IMR-90 (cell line): ENCODE measurements at regions not wholly inside any gene's neighbourhood (a gene's known extent, or its start where the extent isn't known, plus 50 kb on each side); places are given as distances from the start of the nearest gene placed in this dataset.

ENCODE experiments used
- CEBPB ChIP-seq: IDR thresholded peaks from 2 replicates; pipeline ENCODE4 v1.6.1; 2012; ENCODE audit warnings: low read depth, low read length, improper control_type of control experiment
- CHD1 ChIP-seq: IDR thresholded peaks from 2 replicates; pipeline ENCODE4 v1.6.1; 2012; ENCODE audit warnings: low read depth, low read length, improper control_type of control experiment
- CTCF ChIP-seq: conservative IDR thresholded peaks from 2 replicates; pipeline ENCODE4 v1.5.1; 2012; ENCODE audit warnings: mild to moderate bottlenecking, low read depth, low read length, improper control_type of control experiment
- NFE2L2 ChIP-seq: fragments of 150-350 bp; IDR thresholded peaks from 2 replicates; pipeline ENCODE4 v1.6.1; 2016; ENCODE audit warnings: low read depth, mild to moderate bottlenecking, low read length
- POLR2A ChIP-seq: IDR thresholded peaks from 2 replicates; pipeline ENCODE4 v1.6.1; 2012; ENCODE audit warnings: mild to moderate bottlenecking, low read depth, low read length

DNA sequence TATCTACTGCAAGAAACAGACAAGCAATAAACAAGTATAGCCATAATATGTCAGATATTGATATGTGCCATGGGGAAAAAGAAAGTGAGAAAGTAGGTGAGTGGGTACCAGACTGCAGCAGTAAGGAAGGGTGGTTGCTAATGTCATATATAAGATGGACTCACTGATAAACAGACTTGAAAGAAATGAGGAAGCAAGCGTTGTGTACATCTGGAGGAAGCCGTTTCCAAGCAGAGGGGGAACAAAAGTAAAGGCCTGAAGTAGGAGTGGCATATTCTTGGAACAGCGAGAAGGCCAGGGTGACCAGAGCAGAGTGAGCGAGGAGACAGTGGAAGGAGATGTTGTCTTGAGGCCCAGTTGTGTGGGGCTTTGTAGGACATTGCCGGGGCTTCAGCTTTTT lies 142.2 kb upstream of the MAP3K1 start:
- no peak for TF ChIP-seq CTCF
- no peak for TF ChIP-seq POLR2A
- no peak for TF ChIP-seq CHD1
- no peak for TF ChIP-seq NFE2L2
- no peak for TF ChIP-seq CEBPB
